22Rv1 (cell line): ENCODE measurements at regions not wholly inside any gene's neighbourhood (a gene's known extent, or its start where the extent isn't known, plus 50 kb on each side); places are given as distances from the start of the nearest gene placed in this dataset.

Experiments
- H3K27ac ChIP-seq: fragments of 450-650 bp; 2 replicates; pipeline ENCODE4 v1.5.1; 2017
- CTCF ChIP-seq: fragments of 450-650 bp; IDR thresholded peaks from 2 replicates; pipeline ENCODE4 v1.5.1; 2017; ENCODE audit warnings: mild to moderate bottlenecking
- ZFX ChIP-seq: fragments of 450-650 bp; IDR thresholded peaks from 2 replicates; pipeline ENCODE4 v1.6.1; 2017; ENCODE audit warnings: antibody characterized with exemption, borderline replicate concordance

- no peak for TF ChIP-seq CTCF
- TF ChIP-seq ZFX = no peak
- no peak overlapping the region for H3K27ac ChIP-seq
Measured at GRCh38 chr20:43798291-43799149, 71.7 kb upstream of the GTSF1L start.

- TF ChIP-seq CTCF (no peak), ZFX (no peak)
Measured at GRCh38 chr20:43794326-43794725, 67.5 kb upstream of the GTSF1L start.

GRCh38 chr20:43789593-43789992 lies 62.8 kb upstream of the GTSF1L start:
- H3K27ac ChIP-seq = no peak overlapping the region
- TF ChIP-seq ZFX (no peak), CTCF (no peak)

More at GRCh38 chr20:43794326-43794725, 67.5 kb upstream of the GTSF1L start:
- H3K27ac ChIP-seq = no peak overlapping the region

- H3K27ac ChIP-seq = no peak overlapping the region
- TF ChIP-seq ZFX (no peak), CTCF (no peak)
Measured at GRCh38 chr20:43787937-43788336, 61.1 kb upstream of the GTSF1L start.

- H3K27ac ChIP-seq = no peak overlapping the region
- TF ChIP-seq CTCF = no peak
- TF ChIP-seq ZFX = no peak
Measured at GRCh38 chr20:43786885-43787284, 60.1 kb upstream of the GTSF1L start.

- no peak for TF ChIP-seq ZFX
- no peak for TF ChIP-seq CTCF
- H3K27ac ChIP-seq = no peak overlapping the region
Measured at GRCh38 chr20:43781215-43781614, 54.4 kb upstream of the GTSF1L start.

GRCh38 chr20:43778375-43778774 lies 51.6 kb upstream of the GTSF1L start:
- no peak for TF ChIP-seq ZFX
- no peak for TF ChIP-seq CTCF
- H3K27ac ChIP-seq = no peak overlapping the region
